ENCODE measurements at regions not wholly inside any gene's neighbourhood (a gene's known extent, or its start where the extent isn't known, plus 50 kb on each side); places are given as distances from the start of the nearest gene placed in this dataset.

DNA sequence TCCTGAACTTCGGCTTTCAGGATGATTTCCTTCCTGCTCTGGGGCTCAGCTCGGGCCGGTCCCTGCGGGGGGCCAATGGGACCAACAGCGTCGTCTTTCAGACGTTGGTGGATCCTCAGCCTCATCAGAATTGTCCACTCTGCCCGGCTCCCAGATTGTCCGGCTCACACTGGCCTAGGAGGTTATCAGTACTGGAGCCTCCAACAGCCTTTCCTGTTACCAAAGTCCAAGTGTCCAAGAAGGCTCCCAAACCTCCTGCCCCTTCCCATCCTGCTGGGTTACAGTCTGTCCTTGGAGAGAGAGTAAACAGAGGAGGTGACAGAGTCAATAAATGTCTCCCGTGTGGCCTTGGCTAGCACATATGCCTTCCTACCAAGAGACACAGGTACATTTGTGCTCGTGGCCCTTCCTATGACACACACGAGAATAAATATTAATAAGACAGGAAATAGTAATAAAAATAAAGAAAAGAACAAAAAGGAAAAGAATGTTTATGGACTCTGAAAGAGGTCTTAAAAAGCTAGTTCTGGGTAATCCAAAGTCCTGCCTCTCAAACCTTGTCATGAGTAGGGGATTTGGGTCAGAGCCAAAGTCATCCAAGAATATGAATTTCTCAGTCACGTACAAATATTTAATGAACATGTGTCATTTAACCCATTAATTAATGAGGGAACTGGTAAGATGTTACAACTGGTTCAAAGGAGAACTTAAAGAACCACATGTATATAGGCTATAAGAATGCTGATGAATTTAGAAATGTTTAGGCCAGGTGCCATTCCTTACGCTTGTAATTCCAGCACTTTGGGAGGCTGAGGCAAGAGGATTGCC is 80.8 kb upstream of the SLC2A1 start:
- ATAC-seq (no peak), DNase-seq (no peak)
- no peak overlapping the region for H3K27ac ChIP-seq
- H3K4me3 ChIP-seq = no peak overlapping the region
- intact Hi-C loops (cut with DNase I) = no loop called here
- TF ChIP-seq, protein P1, sequence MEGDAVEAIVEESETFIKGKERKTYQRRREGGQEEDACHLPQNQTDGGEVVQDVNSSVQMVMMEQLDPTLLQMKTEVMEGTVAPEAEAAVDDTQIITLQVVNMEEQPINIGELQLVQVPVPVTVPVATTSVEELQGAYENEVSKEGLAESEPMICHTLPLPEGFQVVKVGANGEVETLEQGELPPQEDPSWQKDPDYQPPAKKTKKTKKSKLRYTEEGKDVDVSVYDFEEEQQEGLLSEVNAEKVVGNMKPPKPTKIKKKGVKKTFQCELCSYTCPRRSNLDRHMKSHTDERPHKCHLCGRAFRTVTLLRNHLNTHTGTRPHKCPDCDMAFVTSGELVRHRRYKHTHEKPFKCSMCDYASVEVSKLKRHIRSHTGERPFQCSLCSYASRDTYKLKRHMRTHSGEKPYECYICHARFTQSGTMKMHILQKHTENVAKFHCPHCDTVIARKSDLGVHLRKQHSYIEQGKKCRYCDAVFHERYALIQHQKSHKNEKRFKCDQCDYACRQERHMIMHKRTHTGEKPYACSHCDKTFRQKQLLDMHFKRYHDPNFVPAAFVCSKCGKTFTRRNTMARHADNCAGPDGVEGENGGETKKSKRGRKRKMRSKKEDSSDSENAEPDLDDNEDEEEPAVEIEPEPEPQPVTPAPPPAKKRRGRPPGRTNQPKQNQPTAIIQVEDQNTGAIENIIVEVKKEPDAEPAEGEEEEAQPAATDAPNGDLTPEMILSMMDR (IDR thresholded peaks at IDR 0.05) = no peak
- no peaks in the 10 kb centered on the region for H3K27me3 ChIP-seq (ENCODE audit: low read depth)
- H3K4me1 ChIP-seq = peaks cover 16% of the 10 kb centered on the region
- H3K36me3 ChIP-seq = no peaks in the 10 kb centered on the region
- no peaks in the 10 kb centered on the region for H3K9me3 ChIP-seq

DNA sequence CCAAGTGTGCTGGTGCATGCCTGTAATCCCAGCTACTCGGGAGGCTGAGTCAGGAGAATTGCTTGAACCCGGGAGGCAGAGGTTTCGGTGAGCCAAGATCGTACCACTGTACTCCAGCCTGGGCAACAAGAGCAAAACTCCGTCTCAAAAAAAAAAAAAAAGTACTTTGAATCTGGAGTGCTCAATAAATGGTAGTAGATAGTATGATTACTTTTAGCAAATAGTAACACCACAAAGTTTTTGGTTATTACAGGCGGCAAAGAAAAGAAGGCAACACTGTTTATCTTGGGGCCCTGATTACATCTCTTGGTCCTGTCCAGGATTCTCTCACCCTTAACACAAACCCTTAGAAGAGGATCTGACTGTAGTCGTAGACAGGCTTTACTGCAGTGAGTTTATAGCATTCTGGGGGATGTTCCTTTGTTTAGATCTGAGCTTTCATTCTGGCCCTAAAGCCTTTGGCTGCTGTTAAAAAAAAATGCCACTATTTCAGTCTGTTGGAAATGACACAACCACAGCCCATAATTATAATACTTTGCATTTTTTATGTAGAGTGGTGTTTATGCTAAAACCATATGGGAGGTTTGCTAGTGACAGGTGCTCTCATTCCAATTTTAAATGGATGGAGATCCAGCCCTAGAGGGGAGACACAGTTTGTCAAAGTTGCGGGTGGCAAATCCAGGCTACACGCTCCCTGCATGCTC is 79.7 kb upstream of the SLC2A1 start:
- TF ChIP-seq, protein P1 (IDR thresholded peaks at IDR 0.05) = no peak
- H3K36me3 ChIP-seq = no peaks in the 10 kb centered on the region
- intact Hi-C loops (cut with DNase I) = no loop called here

DNA sequence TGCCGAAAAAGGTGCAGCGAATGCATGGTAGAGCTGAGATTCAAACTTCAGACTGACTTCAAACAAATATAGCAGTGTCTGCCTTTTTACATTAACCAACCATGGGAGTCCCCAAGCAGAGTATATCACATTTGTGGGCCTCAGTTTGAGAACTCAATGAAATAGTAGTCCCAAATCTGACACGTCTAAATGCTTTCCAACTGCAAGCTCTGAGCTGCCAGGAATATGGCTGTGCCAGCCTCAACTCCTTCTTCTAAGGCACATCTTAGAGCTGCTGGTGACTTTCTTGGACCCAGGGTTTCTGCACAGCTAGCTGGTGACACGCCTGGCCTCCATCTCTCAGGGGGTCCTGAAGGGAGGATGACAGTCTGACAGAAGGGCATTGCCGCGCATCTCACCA is 78.8 kb upstream of the SLC2A1 start:
- no peaks in the 10 kb centered on the region for H3K9me3 ChIP-seq
- TF ChIP-seq, protein P1 (IDR thresholded peaks at IDR 0.05) = no peak
- no peak overlapping the region for H3K27ac ChIP-seq
- peaks cover 16% of the 10 kb centered on the region for H3K4me1 ChIP-seq
- no peak overlapping the region for H3K4me3 ChIP-seq
- no peak for ATAC-seq
- H3K36me3 ChIP-seq = no peaks in the 10 kb centered on the region
- intact Hi-C loops (cut with DNase I) = no loop called here
- H3K27me3 ChIP-seq (ENCODE audit: low read depth) = no peaks in the 10 kb centered on the region
- DNase-seq = no peak

More for the DNA sequence above, 79.7 kb upstream of the SLC2A1 start:
- no peak for DNase-seq
- no peak overlapping the region for H3K4me3 ChIP-seq
- H3K9me3 ChIP-seq = no peaks in the 10 kb centered on the region
- no peak overlapping the region for H3K27ac ChIP-seq
- H3K4me1 ChIP-seq = peaks cover 16% of the 10 kb centered on the region
- H3K27me3 ChIP-seq (ENCODE audit: low read depth) = no peaks in the 10 kb centered on the region
- no peak for ATAC-seq

DNA sequence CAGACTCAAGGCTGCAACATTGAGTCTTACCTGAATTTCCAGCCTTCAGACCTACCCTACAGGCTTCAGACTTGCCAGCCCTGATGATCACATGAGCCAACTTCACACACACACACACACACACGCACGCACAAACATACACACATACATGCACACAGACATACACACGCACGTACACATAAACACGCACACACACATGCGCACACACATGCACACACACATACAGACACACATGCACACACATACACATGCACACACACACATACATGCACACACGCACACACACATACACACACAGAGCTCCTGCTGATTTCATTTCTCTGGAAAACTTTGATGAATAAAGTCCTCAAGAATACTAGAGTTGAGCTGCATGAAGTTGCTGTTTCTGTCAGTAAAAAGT is 78.3 kb upstream of the SLC2A1 start:
- no peak overlapping the region for H3K4me3 ChIP-seq
- TF ChIP-seq, protein P1 (IDR thresholded peaks at IDR 0.05) = no peak
- H3K9me3 ChIP-seq = no peaks in the 10 kb centered on the region
- no peaks in the 10 kb centered on the region for H3K27me3 ChIP-seq (ENCODE audit: low read depth)
- H3K4me1 ChIP-seq = peaks cover 16% of the 10 kb centered on the region
- H3K36me3 ChIP-seq = no peaks in the 10 kb centered on the region
- H3K27ac ChIP-seq = no peak overlapping the region
- ATAC-seq (no peak), DNase-seq (no peak)
- intact Hi-C loops (cut with DNase I) = no loop called here

DNA sequence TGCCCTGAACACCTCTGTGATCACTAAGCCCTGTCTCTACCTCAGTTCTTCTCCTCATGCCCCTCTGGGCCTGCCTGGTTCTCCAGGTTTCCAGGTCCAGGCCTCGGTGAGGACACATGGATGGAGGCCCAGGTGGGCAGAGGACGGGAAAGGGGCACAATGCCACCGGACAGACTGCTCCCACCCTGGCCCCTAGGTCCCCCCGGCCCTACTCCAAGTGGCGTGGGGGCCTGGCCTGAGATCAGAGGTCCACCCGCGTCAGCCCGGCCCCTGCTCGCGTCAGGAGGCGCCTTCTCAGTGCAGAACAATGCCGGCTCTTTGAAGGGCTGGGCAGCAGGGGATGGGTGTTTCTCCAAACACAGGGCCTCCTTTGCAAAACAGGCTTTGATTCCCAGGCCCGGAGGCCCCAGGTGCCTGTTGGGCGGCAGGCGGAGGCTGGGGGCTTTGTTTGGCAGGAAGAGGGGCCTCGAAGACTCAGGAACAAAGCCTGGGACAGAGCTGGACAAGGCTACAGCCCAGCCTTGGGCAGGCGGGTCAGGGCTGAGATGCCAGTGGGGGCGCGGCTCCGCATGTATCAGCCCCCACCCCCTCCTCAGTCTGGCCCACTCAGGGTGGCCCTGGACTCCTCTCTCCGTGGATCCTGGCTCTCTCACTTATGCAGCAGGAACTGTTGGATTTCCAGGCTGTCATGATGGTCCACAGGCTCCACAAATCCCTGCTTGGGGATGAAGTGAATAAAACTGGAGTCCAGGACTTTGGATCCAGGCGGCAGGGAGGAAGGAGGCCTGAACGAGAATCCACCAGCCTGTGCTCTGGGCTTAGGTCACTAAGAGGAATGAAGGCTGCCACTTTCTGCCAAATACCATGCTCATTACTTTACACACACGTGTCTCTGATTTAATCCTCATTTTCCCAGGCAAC is 77.4 kb upstream of the SLC2A1 start:
- Histone ChIP-seq H3K4me1 (peaks cover 16% of the 10 kb centered on the region), H3K27ac (no peak overlapping the region), H3K27me3 (ENCODE audit: low read depth) (no peaks in the 10 kb centered on the region), H3K9me3 (no peaks in the 10 kb centered on the region), H3K36me3 (no peaks in the 10 kb centered on the region), H3K4me3 (no peak overlapping the region)
- no peak for DNase-seq
- ATAC-seq = no peak
- intact Hi-C loops (cut with DNase I) = no loop called here
- TF ChIP-seq, protein P1 (IDR thresholded peaks at IDR 0.05) = no peak
